VCaP (cell line): ENCODE measurements at regions not wholly inside any gene's neighbourhood (a gene's known extent, or its start where the extent isn't known, plus 50 kb on each side); places are given as distances from the start of the nearest gene placed in this dataset.

Experiments
- H3K27ac ChIP-seq: fragments of 450-650 bp; 2 replicates; pipeline ENCODE4 v1.5.1; 2017
- TF ChIP-seq, protein P1 (sequence below): fragments of 450-650 bp; conservative IDR thresholded peaks from 2 replicates; pipeline ENCODE4 v1.5.1; 2017; ENCODE audit warnings: mild to moderate bottlenecking, moderate library complexity

DNA sequence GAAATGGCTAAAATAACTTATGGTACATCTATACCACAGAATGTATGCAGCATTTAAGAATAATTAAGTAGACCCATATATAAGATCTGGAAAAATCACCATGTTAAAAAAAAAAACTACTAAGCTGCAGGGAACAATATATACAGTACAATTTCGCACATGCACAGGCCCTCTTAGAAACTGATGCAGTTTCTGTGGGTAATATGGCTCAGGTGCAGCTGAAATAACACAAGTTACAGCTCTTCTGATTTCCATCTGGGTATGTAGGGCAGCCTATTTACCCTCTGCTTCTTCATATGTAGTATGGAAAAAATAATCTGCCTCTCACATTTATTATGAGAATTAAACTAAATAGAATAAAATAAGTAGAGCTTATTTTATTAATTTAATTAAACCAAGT, 82.9 kb downstream of the YIPF5 start:
- TF ChIP-seq, protein P1, sequence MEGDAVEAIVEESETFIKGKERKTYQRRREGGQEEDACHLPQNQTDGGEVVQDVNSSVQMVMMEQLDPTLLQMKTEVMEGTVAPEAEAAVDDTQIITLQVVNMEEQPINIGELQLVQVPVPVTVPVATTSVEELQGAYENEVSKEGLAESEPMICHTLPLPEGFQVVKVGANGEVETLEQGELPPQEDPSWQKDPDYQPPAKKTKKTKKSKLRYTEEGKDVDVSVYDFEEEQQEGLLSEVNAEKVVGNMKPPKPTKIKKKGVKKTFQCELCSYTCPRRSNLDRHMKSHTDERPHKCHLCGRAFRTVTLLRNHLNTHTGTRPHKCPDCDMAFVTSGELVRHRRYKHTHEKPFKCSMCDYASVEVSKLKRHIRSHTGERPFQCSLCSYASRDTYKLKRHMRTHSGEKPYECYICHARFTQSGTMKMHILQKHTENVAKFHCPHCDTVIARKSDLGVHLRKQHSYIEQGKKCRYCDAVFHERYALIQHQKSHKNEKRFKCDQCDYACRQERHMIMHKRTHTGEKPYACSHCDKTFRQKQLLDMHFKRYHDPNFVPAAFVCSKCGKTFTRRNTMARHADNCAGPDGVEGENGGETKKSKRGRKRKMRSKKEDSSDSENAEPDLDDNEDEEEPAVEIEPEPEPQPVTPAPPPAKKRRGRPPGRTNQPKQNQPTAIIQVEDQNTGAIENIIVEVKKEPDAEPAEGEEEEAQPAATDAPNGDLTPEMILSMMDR, result no peak
- no peak overlapping the region for H3K27ac ChIP-seq

DNA sequence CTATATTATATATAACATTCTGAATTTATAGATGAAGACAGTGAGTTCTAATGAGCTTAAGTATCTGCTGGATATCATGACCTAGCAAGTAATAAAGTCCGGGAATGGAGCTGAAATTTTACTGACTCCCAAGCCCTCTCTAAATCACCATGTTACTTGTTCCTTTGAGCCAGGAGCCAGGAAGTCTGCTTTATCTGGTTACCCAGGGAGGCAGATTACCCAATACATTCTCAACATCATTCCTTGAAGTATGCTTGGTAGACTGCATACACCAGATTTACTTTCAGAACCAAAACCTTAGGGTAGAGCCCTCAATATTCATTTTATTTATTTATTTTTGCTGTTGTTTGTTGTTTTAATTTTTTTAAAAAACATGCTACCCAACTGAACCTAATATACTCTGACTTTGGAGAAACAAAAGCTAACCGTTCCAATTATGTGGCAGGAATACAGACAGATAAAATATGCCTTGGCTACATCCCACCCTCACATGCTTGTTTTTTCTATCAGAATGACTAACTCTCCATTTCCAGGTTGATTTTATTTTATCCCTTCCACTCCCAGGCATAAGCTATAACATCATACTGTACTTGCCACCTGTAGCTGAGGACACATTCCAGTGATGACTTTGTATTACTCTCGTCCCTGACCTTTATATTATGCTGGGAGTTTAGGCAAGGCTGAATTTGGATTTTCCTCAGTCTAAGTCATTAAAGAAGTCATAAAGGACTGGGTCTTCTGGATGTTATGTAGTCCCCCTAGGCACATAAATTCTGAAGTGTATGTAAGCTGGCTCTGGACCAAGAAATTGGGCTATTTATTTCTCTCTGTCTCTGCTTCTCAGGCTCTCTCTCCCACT, 82.0 kb downstream of the YIPF5 start:
- no peak overlapping the region for H3K27ac ChIP-seq
- TF ChIP-seq, protein P1, result no peak

DNA sequence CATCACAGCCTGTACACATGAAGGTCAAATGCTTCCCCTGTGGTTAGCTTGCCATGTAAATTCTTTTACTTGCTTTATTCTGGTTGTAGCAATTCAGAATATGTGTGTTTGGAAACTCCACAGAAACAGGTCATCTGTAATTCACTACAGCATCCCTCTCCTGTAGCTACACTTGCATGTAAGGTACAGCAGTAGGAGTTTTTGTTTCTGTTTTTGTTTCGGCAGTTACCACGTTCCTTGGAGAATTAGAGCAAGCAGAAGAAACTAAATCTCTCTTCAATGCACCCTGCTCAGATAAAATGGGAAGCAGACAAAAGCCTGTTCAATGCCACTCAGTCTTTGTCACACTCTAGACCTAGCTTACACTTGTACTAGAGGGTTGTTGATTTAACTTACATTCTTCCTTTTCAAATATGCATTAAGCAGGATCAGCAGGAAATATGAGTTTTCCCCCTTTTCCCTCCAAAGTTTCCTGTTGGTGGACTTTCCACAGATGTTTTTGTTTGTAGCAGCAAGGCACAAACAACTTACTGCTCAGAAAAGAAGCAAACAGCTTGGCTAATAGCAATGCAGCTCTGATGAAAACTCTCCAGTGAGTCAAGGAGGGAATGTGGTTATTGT, 80.9 kb downstream of the YIPF5 start:
- TF ChIP-seq, protein P1, result no peak
- H3K27ac ChIP-seq, result no peak overlapping the region; the same call in 1 of the 2 replicates

DNA sequence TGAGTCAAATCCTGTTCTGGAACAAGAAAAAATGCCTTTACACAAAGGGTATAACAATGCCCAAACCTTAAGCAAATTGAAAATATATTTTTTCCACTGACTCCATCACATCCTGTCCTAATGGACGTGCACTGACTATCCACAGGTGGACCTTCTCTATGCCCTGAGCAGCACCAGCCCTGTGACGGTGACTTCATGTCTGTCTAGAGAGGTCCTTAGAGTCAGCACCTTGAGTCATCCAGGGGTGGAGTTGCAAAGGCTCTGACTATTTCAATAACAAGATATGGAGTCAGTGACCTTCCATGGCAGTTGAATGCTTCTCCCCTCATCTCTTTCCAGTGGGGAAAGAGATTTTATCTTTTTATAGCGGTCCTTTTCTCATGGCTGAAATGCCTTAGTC, 78.0 kb downstream of the YIPF5 start:
- H3K27ac ChIP-seq, result no peak overlapping the region
- TF ChIP-seq, protein P1, result no peak

DNA sequence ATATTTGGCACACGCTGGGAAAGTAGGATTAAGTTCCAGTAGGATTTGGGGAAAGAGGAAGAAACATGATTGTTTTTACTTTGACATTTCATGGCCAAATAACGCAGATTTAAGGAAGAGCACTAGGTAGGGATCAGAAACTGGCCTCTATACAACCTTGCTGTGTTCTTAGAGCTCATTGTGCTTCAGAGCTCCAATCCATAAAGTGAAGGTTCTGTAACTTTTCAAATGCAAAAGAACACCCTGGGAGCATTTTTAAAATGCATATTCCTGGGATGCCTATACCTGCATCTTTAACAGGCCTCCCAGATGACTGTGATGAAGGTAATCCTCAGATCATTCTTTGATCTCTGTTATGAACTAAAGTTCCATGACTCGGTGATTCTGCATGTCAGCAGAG, 77.1 kb downstream of the YIPF5 start:
- TF ChIP-seq, protein P1, result no peak
- no peak overlapping the region for H3K27ac ChIP-seq

DNA sequence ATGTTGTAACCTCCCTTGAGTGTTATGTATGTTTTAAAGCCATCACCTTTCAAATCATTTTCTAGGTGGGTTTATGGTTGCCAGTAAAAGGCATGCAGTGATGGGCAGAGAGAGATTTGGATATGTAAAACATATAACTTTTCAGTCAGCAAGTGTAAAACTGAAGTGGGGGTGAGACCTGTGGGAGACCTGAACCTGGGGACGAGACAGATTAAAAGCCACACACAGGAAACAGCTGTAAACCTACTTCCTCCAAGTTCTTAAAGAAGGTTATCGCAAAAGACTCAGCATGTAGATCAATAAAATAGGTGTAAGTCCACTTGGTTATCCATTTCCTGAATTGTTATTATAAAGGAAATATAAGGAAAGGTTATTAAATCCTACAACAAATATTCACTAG, 76.6 kb downstream of the YIPF5 start:
- TF ChIP-seq, protein P1, result no peak
- no peak overlapping the region for H3K27ac ChIP-seq

DNA sequence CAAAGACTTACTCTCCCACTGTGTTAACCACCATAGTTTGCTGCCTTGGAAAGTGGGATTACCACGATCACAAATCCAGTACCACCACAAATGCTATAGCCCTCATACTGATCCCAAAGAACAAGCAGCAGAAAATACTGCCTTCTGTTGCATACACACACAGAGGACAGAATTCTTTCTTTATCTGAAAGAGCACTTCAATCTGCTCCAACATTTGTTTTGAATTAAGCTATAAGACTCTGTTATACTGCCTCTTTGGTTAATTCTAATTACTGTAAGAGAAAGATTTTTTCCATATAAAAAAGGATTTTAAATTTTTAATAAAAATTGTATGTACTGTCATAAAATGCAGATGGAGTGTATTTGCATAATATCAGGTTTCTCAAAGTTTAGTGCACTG, 69.8 kb downstream of the YIPF5 start:
- TF ChIP-seq, protein P1, result no peak
- peak overlapping the region; percentile 68 for H3K27ac ChIP-seq
